VCaP (cell line): ENCODE measurements at regions not wholly inside any gene's neighbourhood (a gene's known extent, or its start where the extent isn't known, plus 50 kb on each side); places are given as distances from the start of the nearest gene placed in this dataset.
"Not testable (repeated sequence)": the region's sequence is repeated elsewhere in the genome, so short reads cannot be mapped to it uniquely, and the experiment has no call there.

Experiments used
- H3K27ac ChIP-seq: fragments of 450-650 bp; 2 replicates; pipeline ENCODE4 v1.5.1; 2017
- CTCF ChIP-seq: fragments of 450-650 bp; conservative IDR thresholded peaks from 2 replicates; pipeline ENCODE4 v1.5.1; 2017; ENCODE audit warnings: mild to moderate bottlenecking, moderate library complexity

GRCh38 chr9:78707481-78707991 lies 410.6 kb downstream of the PSAT1 start:
- no peak for TF ChIP-seq CTCF
- H3K27ac ChIP-seq, result no peak overlapping the region

- no peak for TF ChIP-seq CTCF
- no peak overlapping the region for H3K27ac ChIP-seq
Observed at GRCh38 chr9:78712903-78713613, 416.1 kb downstream of the PSAT1 start.

GRCh38 chr9:78713614-78714405 lies 416.9 kb downstream of the PSAT1 start:
- no peak overlapping the region for H3K27ac ChIP-seq
- TF ChIP-seq CTCF, result no peak

- TF ChIP-seq CTCF, result no peak
- H3K27ac ChIP-seq, result no peak overlapping the region
Observed at GRCh38 chr9:78714576-78714975, 417.7 kb downstream of the PSAT1 start.

GRCh38 chr9:78719029-78719428 lies 422.1 kb downstream of the PSAT1 start:
- not testable (repeated sequence) for H3K27ac ChIP-seq

GRCh38 chr9:78724896-78725295 lies 428.0 kb downstream of the PSAT1 start:
- H3K27ac ChIP-seq, result no peak overlapping the region
- TF ChIP-seq CTCF, result no peak

GRCh38 chr9:78725503-78725902 lies 428.6 kb downstream of the PSAT1 start:
- no peak overlapping the region for H3K27ac ChIP-seq
- TF ChIP-seq CTCF, result no peak

- no peak for TF ChIP-seq CTCF
- no peak overlapping the region for H3K27ac ChIP-seq
Observed at GRCh38 chr9:78745331-78745730, 448.4 kb downstream of the PSAT1 start.
